Upper lobe of left lung (tissue), 4 donors: ENCODE measurements at regions not wholly inside any gene's neighbourhood (a gene's known extent, or its start where the extent isn't known, plus 50 kb on each side); places are given as distances from the start of the nearest gene placed in this dataset.

Source experiments
- EP300 ChIP-seq, 4 donors: sonication (generic); formaldehyde crosslinking; IDR thresholded peaks; one replicate each; pipeline ENCODE4 v1.5.1; 2017; ENCODE audit warnings: antibody characterized with exemption in 4 of 4, control low read depth in 2 of 4
- POLR2A ChIP-seq, 4 donors: fragments of 450-650 bp; IDR thresholded peaks; one replicate each; pipeline ENCODE4 v1.5.1; 2016 to 2017; ENCODE audit warnings: antibody characterized with exemption in 4 of 4, mild to moderate bottlenecking in 2 of 4
- POLR2AphosphoS5 ChIP-seq, 2 donors: sonication (generic); formaldehyde crosslinking; IDR thresholded peaks; one replicate each; pipeline ENCODE4 v1.5.1; 2017; ENCODE audit warnings: antibody characterized with exemption in 2 of 2
- TF ChIP-seq, protein P1 (sequence below), 6 experiments: fragments of 450-650 bp in 4 of 6; fragments of 200-600 bp in 2 of 6; sonication (generic) in 2 of 6; IDR thresholded peaks; one replicate each; pipeline ENCODE4 v1.5.1; 2016 to 2019; ENCODE audit warnings: antibody characterized with exemption in 6 of 6

DNA sequence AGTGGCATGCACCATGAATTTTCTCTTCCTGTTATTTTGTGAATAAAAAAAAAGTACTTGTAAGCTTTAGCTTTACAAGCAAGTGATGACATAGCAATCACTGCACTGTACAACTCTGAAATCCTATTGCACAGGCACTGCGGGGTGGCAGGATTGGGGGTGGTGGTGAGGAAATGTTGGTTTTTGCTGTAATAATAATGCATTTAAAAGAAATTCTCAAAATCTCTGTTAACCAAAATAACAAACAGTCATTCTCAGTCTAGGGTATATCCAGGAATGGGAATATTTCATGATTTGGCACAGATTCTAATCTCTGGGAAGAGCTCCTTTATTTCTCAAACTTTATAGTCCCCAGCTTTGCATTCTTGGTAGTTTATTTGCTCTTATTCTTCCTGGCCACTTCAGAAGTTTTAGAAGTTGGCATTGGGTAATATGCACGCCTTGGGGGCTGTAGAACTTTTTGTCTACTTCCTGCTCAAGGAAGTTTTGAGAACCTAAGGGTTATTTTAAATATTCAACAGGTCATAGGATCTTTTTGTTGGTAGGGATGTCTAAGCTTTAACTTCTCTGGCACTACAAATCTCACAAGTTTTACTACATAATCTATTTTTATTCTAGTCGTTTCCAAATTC, 353.0 kb upstream of the KLF12 start:
- TF ChIP-seq, protein P1, sequence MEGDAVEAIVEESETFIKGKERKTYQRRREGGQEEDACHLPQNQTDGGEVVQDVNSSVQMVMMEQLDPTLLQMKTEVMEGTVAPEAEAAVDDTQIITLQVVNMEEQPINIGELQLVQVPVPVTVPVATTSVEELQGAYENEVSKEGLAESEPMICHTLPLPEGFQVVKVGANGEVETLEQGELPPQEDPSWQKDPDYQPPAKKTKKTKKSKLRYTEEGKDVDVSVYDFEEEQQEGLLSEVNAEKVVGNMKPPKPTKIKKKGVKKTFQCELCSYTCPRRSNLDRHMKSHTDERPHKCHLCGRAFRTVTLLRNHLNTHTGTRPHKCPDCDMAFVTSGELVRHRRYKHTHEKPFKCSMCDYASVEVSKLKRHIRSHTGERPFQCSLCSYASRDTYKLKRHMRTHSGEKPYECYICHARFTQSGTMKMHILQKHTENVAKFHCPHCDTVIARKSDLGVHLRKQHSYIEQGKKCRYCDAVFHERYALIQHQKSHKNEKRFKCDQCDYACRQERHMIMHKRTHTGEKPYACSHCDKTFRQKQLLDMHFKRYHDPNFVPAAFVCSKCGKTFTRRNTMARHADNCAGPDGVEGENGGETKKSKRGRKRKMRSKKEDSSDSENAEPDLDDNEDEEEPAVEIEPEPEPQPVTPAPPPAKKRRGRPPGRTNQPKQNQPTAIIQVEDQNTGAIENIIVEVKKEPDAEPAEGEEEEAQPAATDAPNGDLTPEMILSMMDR (IDR thresholded peaks at IDR 0.05), result no peak
- no peak for TF ChIP-seq EP300 (IDR thresholded peaks at IDR 0.05)
- no peak for TF ChIP-seq POLR2A (IDR thresholded peaks at IDR 0.05)
- no peak for TF ChIP-seq POLR2AphosphoS5 (IDR thresholded peaks at IDR 0.05)
